ENCODE measurements at regions not wholly inside any gene's neighbourhood (a gene's known extent, or its start where the extent isn't known, plus 50 kb on each side); places are given as distances from the start of the nearest gene placed in this dataset.

DNA sequence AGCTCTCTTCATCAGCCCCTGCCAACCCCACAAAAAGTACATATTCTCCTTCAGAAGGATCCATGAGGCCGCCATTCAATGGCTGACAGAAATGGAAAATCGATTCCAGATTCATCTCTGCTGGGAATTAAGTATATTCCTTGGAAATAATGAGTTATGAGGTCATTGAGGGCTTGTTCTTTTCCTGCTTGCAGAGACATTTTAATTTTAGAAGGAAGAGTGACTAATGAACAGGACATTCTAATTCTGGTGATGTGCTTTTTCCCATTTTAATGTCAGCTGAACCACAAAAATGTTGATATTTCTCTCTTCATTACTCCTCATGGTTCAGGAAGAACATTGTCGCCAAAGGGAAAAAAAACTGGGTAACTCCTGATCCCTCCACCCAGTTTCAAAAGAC is 314.0 kb downstream of the PIK3R1 start:
- Histone ChIP-seq H3K27ac (ENCODE audit: low read depth, low read length) (no peak overlapping the region), H3K36me3 (ENCODE audit: insufficient read depth, low read length) (no peaks in the 10 kb centered on the region), H3K4me3 (ENCODE audit: low read length in 2 of 2) (no peak overlapping the region), H3K9me3 (ENCODE audit: control insufficient read depth in 1 of 2, low read length in 2 of 2) (no peaks in the 10 kb centered on the region), H3K27me3 (ENCODE audit: insufficient read depth, low read length) (no peaks in the 10 kb centered on the region), H3K4me1 (ENCODE audit: insufficient read depth, low read length) (no peaks in the 10 kb centered on the region)
- Mint-ChIP-seq H3K9me3 (peaks cover 0 to 6% (median 1%) of the 10 kb centered on the region in 8 donors), H3K4me3 (no peak overlapping the region), H3K27me3 (peaks cover 14 to 20% of the 10 kb centered on the region in 2 donors), H3K27ac (no peak overlapping the region), H3K36me3 (no peaks in the 10 kb centered on the region), H3K4me1 (no peaks in the 10 kb centered on the region)
- POLR2A ChIA-PET (ENCODE audit: partially characterized antibody) = no interaction called here
- intact Hi-C loops (cut with micrococcal nuclease) = no loop called here
- DNase-seq = no peak
- CTCF ChIA-PET (ENCODE audit: partially characterized antibody) = no interaction called here

GRCh38 chr5:68531970-68532369 is 316.4 kb downstream of the PIK3R1 start:
- intact Hi-C loops (cut with micrococcal nuclease) = no loop called here
- peaks cover 0 to 6% (median 1%) of the 10 kb centered on the region in 8 donors for H3K9me3 Mint-ChIP-seq
- no peak overlapping the region for H3K4me3 ChIP-seq (ENCODE audit: low read length in 2 of 2)
- H3K4me1 ChIP-seq (ENCODE audit: insufficient read depth, low read length) = no peaks in the 10 kb centered on the region
- H3K36me3 Mint-ChIP-seq = no peaks in the 10 kb centered on the region
- H3K27ac ChIP-seq (ENCODE audit: low read depth, low read length) = no peak overlapping the region
- no peaks in the 10 kb centered on the region for H3K4me1 Mint-ChIP-seq
- DNase-seq = no peak
- POLR2A ChIA-PET (ENCODE audit: partially characterized antibody) = no interaction called here
- no peaks in the 10 kb centered on the region for H3K27me3 ChIP-seq (ENCODE audit: insufficient read depth, low read length)
- no peaks in the 10 kb centered on the region for H3K9me3 ChIP-seq (ENCODE audit: control insufficient read depth in 1 of 2, low read length in 2 of 2)
- H3K36me3 ChIP-seq (ENCODE audit: insufficient read depth, low read length) = no peaks in the 10 kb centered on the region
- CTCF ChIA-PET (ENCODE audit: partially characterized antibody) = no interaction called here
- H3K27ac Mint-ChIP-seq = no peak overlapping the region
- H3K4me3 Mint-ChIP-seq = no peak overlapping the region
- H3K27me3 Mint-ChIP-seq = peaks cover 24 to 28% of the 10 kb centered on the region in 2 donors

DNA sequence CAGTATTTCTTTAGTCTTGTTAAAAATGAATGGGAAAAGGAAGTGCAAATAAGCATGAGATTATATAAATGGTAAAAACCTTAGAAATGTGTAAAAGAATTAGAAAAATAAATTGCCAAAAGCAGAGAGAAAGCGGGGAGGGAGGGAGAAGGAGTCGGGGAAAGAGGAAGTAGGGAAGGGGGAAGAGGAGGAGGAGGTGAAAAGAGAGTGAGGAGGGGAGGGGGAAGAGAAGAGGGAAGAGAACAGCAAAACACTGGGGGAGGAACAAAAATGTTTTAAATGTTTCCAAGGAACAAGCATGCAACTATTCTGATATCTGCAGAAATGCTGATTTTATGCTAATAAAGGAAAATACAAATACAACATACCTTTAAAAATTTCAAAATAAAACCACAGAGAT is 317.5 kb downstream of the PIK3R1 start:
- Mint-ChIP-seq H3K4me1 (no peaks in the 10 kb centered on the region), H3K9me3 (peaks cover 0 to 4% (median under 1%) of the 10 kb centered on the region in 8 donors), H3K4me3 (no peak overlapping the region), H3K27ac (no peak overlapping the region), H3K36me3 (no peaks in the 10 kb centered on the region), H3K27me3 (peaks cover 27 to 28% of the 10 kb centered on the region in 2 donors)
- ChIA-PET POLR2A (ENCODE audit: partially characterized antibody) (no interaction called here), CTCF (ENCODE audit: partially characterized antibody) (no interaction called here)
- no peaks in the 10 kb centered on the region for H3K9me3 ChIP-seq (ENCODE audit: control insufficient read depth in 1 of 2, low read length in 2 of 2)
- no peak for DNase-seq
- no peak overlapping the region for H3K4me3 ChIP-seq (ENCODE audit: low read length in 2 of 2)
- H3K27me3 ChIP-seq (ENCODE audit: insufficient read depth, low read length) = no peaks in the 10 kb centered on the region
- H3K27ac ChIP-seq (ENCODE audit: low read depth, low read length) = no peak overlapping the region
- no peaks in the 10 kb centered on the region for H3K36me3 ChIP-seq (ENCODE audit: insufficient read depth, low read length)
- H3K4me1 ChIP-seq (ENCODE audit: insufficient read depth, low read length) = no peaks in the 10 kb centered on the region
- intact Hi-C loops (cut with micrococcal nuclease) = no loop called here

GRCh38 chr5:68533571-68534084 is 318.1 kb downstream of the PIK3R1 start:
- Histone ChIP-seq H3K36me3 (ENCODE audit: insufficient read depth, low read length) (no peaks in the 10 kb centered on the region), H3K27me3 (ENCODE audit: insufficient read depth, low read length) (no peaks in the 10 kb centered on the region), H3K27ac (ENCODE audit: low read depth, low read length) (no peak overlapping the region), H3K4me1 (ENCODE audit: insufficient read depth, low read length) (no peaks in the 10 kb centered on the region), H3K4me3 (ENCODE audit: low read length in 2 of 2) (no peak overlapping the region), H3K9me3 (ENCODE audit: control insufficient read depth in 1 of 2, low read length in 2 of 2) (no peaks in the 10 kb centered on the region)
- H3K4me3 Mint-ChIP-seq = no peak overlapping the region
- peaks cover 31 to 33% of the 10 kb centered on the region in 2 donors for H3K27me3 Mint-ChIP-seq
- H3K9me3 Mint-ChIP-seq = peaks cover 0 to 3% (median 0%) of the 10 kb centered on the region in 8 donors
- DNase-seq = no peak
- intact Hi-C loops (cut with micrococcal nuclease) = no loop called here
- no peaks in the 10 kb centered on the region for H3K4me1 Mint-ChIP-seq
- no peaks in the 10 kb centered on the region for H3K36me3 Mint-ChIP-seq
- H3K27ac Mint-ChIP-seq = no peak overlapping the region
- POLR2A ChIA-PET (ENCODE audit: partially characterized antibody) = no interaction called here
- CTCF ChIA-PET (ENCODE audit: partially characterized antibody) = no interaction called here

GRCh38 chr5:68534131-68534940 is 318.8 kb downstream of the PIK3R1 start:
- no peak for DNase-seq
- no peaks in the 10 kb centered on the region for H3K4me1 Mint-ChIP-seq
- no peak overlapping the region for H3K27ac ChIP-seq (ENCODE audit: low read depth, low read length)
- H3K27ac Mint-ChIP-seq = no peak overlapping the region
- H3K4me3 ChIP-seq (ENCODE audit: low read length in 2 of 2) = no peak overlapping the region
- intact Hi-C loops (cut with micrococcal nuclease) = no loop called here
- H3K27me3 ChIP-seq (ENCODE audit: insufficient read depth, low read length) = no peaks in the 10 kb centered on the region
- H3K27me3 Mint-ChIP-seq = peaks cover 33 to 38% of the 10 kb centered on the region in 2 donors
- ChIA-PET POLR2A (ENCODE audit: partially characterized antibody) (no interaction called here), CTCF (ENCODE audit: partially characterized antibody) (no interaction called here)
- no peak overlapping the region for H3K4me3 Mint-ChIP-seq
- H3K36me3 ChIP-seq (ENCODE audit: insufficient read depth, low read length) = no peaks in the 10 kb centered on the region
- peaks cover 0 to 3% (median 0%) of the 10 kb centered on the region in 8 donors for H3K9me3 Mint-ChIP-seq
- no peaks in the 10 kb centered on the region for H3K9me3 ChIP-seq (ENCODE audit: control insufficient read depth in 1 of 2, low read length in 2 of 2)
- no peaks in the 10 kb centered on the region for H3K36me3 Mint-ChIP-seq
- H3K4me1 ChIP-seq (ENCODE audit: insufficient read depth, low read length) = no peaks in the 10 kb centered on the region

DNA sequence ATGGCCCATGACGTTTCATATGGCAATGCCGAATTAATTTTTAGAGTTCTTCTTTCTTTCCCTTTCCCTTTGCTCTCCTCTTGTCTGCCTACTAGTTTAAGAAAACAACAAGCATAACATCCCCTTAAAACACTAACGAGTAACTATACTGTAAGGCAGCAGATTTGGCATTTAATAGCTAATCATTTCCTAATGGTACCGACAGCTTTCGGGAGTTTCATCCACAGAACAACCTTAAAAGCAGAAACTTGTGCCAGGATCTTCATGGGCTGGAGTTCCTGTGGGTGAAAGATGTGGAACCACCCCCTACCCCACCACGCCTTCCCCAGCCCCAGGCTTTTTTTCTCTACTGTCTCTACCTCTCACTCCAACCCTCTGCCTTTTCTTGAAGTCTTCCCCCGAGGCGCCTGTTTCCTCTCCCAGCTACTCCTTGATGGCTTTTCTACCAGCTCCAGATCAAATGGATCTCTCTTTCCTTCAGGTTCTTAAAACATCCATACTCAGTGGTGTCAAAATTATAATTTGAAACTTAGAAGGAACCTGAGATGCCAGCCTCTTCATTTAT is 319.5 kb downstream of the PIK3R1 start:
- Histone ChIP-seq H3K4me3 (ENCODE audit: low read length in 2 of 2) (no peak overlapping the region), H3K27me3 (ENCODE audit: insufficient read depth, low read length) (no peaks in the 10 kb centered on the region), H3K27ac (ENCODE audit: low read depth, low read length) (no peak overlapping the region), H3K4me1 (ENCODE audit: insufficient read depth, low read length) (no peaks in the 10 kb centered on the region), H3K9me3 (ENCODE audit: control insufficient read depth in 1 of 2, low read length in 2 of 2) (no peaks in the 10 kb centered on the region), H3K36me3 (ENCODE audit: insufficient read depth, low read length) (no peaks in the 10 kb centered on the region)
- Mint-ChIP-seq H3K9me3 (peaks cover 0 to 3% (median 0%) of the 10 kb centered on the region in 8 donors), H3K36me3 (no peaks in the 10 kb centered on the region), H3K4me1 (no peaks in the 10 kb centered on the region), H3K27ac (no peak overlapping the region), H3K4me3 (no peak overlapping the region), H3K27me3 (peaks cover 36 to 37% of the 10 kb centered on the region in 2 donors)
- ChIA-PET CTCF (ENCODE audit: partially characterized antibody) (no interaction called here), POLR2A (ENCODE audit: partially characterized antibody) (no interaction called here)
- no peak for DNase-seq
- intact Hi-C loops (cut with micrococcal nuclease) = no loop called here

GRCh38 chr5:68538814-68539420 is 323.4 kb downstream of the PIK3R1 start:
- Mint-ChIP-seq H3K27ac (no peak overlapping the region), H3K36me3 (no peaks in the 10 kb centered on the region), H3K9me3 (no peaks in the 10 kb centered on the region), H3K4me1 (peaks cover 0 to 1% (median 0%) of the 10 kb centered on the region in 4 donors), H3K27me3 (peaks cover 32 to 33% of the 10 kb centered on the region in 2 donors), H3K4me3 (no peak overlapping the region)
- Histone ChIP-seq H3K4me3 (ENCODE audit: low read length in 2 of 2) (no peak overlapping the region), H3K4me1 (ENCODE audit: insufficient read depth, low read length) (no peaks in the 10 kb centered on the region), H3K27me3 (ENCODE audit: insufficient read depth, low read length) (no peaks in the 10 kb centered on the region), H3K27ac (ENCODE audit: low read depth, low read length) (no peak overlapping the region), H3K9me3 (ENCODE audit: control insufficient read depth in 1 of 2, low read length in 2 of 2) (no peaks in the 10 kb centered on the region), H3K36me3 (ENCODE audit: insufficient read depth, low read length) (no peaks in the 10 kb centered on the region)
- DNase-seq = no peak
- ChIA-PET POLR2A (ENCODE audit: partially characterized antibody) (no interaction called here), CTCF (ENCODE audit: partially characterized antibody) (no interaction called here)
- intact Hi-C loops (cut with micrococcal nuclease) = no loop called here

Data from CD4-positive, alpha-beta memory T cell (primary cell).